ENCODE measurements at regions not wholly inside any gene's neighbourhood (a gene's known extent, or its start where the extent isn't known, plus 50 kb on each side); places are given as distances from the start of the nearest gene placed in this dataset.

- DNase-seq, result no peak
Observed at GRCh38 chr12:124626971-124627411, 59.6 kb upstream of the NCOR2 start.

GRCh38 chr12:124625867-124626675 lies 58.7 kb upstream of the NCOR2 start:
- DNase-seq, result no peak

GRCh38 chr12:124624823-124625222 lies 57.4 kb upstream of the NCOR2 start:
- no peak for DNase-seq

GRCh38 chr12:124623344-124624035 lies 56.1 kb upstream of the NCOR2 start:
- DNase-seq, result no peak

- DNase-seq, result no peak
Observed at GRCh38 chr12:124622764-124623163, 55.4 kb upstream of the NCOR2 start.

GRCh38 chr12:124622331-124622730 lies 54.9 kb upstream of the NCOR2 start:
- no peak for DNase-seq

- no peak for DNase-seq
Observed at GRCh38 chr12:124621296-124621660, 53.9 kb upstream of the NCOR2 start.

- no peak for DNase-seq
Observed at GRCh38 chr12:124620606-124621295, 53.3 kb upstream of the NCOR2 start.

- DNase-seq, result no peak
Observed at GRCh38 chr12:124618291-124618902, 51.0 kb upstream of the NCOR2 start.

GRCh38 chr12:124617615-124618014 lies 50.2 kb upstream of the NCOR2 start:
- DNase-seq, result no peak
